GM18502 (cell line): ENCODE measurements at regions not wholly inside any gene's neighbourhood (a gene's known extent, or its start where the extent isn't known, plus 50 kb on each side); places are given as distances from the start of the nearest gene placed in this dataset.
"Not testable (repeated sequence)": the region's sequence is repeated elsewhere in the genome, so short reads cannot be mapped to it uniquely, and the experiment has no call there.

Source experiments
- ATAC-seq: cut with Tn5 transposase; IDR thresholded peaks from one replicate; pipeline ENCODE4 v1.9.1; 2021; ENCODE audit warnings: mild to moderate bottlenecking; ENCODE audit not compliant: unreplicated experiment, poor library complexity

DNA sequence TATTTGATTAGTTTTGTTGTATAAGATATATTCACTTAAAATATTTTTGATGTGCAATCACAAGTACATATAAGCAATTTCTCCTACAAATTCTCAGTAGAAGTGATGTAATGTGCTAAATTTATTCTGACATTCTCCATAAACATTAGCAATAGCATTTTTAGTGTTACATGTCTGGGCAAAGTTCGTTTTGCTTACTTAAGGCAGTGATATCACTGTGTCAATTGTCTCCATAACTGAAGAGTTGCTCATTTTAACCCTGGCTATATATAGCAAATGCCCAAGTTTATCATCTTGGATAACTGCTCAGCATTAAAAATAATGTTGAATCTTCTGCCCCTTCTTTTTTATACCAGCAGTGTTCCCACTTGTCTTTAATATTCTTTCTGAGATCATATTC lies 340.0 kb upstream of the NDST4 start:
- no peak for ATAC-seq

DNA sequence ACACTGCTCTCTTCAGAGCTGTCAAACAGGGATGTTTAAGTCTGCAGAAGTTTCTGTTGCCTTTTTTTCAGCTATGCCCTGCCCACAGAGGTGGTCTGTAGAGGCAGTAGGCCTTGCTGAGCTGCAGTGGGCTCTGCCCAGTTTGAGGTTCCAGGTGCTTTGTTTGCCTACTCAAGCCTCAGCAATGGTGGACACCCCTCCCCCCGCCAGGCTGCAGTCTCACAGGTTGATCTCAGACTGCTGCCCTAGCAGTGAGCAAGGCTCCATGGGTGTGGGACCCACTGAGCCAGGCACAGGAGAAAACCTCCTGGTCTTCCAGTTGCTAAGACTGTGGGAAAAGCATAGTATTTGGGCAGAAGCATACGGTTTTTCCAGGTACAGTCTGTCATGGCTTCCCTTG lies 338.8 kb upstream of the NDST4 start:
- ATAC-seq, result not testable (repeated sequence)

DNA sequence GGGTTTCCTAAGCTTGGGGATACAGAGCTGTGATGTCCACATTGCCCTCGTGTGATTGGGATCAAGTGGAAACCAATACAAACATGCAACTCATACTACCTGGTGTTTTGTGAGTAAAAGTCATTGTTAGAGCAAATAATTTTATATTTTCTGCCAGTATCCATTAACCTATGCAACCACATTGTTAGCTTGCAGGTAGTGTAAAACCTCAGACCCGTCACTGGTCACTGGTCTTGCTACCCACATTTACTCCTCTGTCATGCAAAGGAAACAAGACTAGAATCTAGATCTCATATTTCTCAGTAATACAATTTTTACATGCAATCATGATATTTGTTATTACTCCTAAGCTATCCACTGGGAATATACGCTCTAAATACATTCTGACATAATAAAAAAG lies 324.3 kb upstream of the NDST4 start:
- ATAC-seq, result no peak

DNA sequence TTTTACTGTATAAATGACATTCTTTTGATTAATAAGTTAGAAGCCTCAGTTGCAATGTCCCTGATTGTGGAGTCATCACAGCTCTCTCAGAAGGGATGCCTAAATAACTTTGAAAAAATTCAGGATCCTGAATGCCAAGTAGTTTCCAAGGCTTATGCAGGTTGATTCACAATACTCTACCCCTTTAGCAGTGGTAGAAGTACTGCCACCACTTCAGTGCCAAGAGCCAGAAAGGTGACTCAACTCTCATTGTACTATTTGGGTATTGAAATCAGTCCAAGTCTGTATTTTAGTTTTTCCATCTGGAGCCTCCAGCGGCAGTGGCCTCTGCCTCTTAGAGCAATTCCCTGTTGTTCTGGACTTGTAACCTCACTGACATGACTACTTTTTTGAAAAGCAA lies 320.1 kb upstream of the NDST4 start:
- no peak for ATAC-seq

DNA sequence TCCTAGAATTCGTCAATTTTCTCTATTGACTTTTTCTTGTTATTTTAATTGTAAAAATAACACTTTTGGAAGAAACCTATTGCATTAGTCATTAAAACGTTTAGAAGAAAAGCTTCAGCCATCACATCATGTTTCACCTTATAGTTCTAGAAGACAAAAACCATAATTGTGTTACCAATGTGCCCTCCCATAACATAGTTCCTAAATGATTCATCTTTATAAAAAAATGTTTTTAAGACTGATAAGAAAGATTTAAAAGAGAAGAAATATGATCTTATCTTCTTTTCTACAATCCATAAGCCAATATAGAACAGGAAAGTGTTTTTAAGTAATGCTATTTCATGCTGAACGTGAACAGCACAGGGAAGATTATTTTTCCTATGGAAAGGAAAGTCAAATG lies 316.6 kb upstream of the NDST4 start:
- ATAC-seq, result no peak

DNA sequence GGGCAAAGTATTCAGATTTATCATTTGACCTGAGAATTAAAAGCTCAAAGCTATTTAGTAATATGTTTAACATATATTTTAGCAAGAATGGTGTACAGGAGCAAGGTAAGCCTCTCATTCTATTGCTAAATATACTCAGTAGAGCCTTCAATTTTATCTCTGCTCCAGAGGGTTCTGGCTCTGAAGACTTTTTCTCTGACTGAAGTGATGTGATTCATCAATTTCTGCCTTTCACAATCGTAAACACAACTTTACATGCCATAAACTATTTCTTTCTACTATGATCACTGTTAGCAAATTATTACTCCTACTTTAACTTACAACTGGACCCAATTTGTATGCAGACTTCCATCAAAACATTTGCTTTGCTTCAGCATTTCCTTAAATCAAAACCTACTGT lies 315.0 kb upstream of the NDST4 start:
- ATAC-seq, result no peak

DNA sequence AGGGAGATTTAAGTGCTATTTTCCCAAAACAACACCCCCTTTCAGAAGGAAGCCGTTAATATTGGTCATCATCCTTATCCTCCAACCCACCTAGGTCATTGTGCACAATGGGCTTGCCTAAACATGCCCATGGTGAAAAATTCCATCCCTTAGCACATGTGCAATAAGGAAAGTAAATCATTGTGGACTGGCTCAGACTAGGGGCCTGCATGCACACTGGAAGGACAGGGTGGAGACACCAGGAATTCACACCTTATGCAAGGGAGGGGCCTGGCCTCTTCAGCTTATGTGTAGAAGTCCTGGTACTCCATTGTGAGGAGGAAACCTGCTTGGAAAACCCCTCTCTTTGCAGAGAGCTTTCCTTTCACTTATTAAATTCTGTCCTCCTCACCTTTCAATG lies 311.4 kb upstream of the NDST4 start:
- ATAC-seq, result no peak

DNA sequence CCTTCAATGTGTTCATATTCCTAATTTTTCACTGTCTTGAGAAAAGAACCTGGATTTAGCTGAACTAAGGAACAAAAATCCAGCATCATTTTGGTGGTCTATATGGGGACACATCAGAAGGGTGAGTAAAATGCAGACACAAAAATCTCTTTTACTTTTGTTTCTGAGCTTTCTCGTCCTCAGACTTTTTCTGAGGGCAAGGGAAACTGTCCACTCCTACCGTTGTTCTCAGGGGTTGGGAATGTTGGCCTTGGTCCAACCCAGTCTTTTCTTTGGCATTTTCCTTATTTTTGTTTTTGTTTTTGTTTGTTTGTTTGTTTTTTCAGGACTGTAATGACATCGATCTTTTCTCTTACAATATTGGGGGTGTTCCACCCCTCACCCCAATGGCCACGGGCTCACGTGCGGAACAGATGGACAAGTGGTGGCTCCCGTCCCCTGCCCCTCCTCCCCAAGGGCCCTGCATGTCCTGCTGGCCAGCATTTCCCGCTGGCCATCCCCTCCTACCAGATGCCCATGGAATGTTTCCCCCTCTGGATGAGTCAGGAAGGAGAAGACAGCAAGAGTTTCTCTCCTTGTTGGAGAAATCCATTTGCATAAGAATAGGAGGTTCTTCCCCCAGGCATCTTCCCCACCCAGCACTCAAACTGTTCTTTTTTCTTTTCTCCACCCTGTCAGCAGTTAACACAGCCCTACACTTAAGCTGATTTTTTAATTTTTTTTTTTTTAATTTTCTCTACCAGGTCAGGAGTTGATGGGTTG lies 305.4 kb upstream of the NDST4 start:
- ATAC-seq, result no peak

DNA sequence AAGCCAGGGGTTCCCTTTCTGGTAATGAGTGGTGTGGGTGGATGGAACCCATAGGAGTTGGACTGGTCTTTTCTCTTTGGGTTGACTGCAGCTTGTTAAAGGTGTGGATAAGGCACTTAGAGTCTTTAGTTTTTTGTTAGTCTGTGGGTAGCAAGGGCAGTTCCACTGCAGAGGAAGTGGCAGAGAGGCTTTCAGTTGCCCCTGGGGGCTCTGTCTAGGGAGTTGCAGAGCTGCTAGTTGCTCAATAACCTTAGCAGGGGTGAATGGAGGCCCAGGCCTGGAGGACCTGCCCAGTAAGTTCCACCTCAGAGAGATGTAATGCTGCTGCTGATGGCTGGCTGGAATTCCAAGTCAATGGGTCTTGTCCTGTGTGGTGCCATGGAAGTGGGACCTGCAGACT lies 282.6 kb upstream of the NDST4 start:
- ATAC-seq, result no peak

DNA sequence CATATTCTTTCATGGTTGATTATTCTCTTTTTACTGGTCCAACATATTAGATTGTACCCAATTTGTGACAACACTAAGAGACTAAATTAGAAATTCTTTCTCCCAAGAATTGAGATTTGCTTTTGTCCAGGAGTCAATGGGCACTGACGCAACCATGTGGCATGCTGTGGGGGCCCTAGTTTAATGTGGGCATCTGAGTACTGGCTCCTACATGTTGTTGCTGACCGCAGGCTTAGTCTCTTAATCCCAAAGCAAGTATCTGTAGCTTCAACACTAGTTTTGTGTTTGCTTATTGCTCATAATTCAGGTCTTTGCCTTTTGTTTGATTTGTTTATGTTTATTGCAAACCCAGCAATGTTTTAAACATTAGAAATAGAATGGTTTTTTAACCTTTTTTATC lies 263.4 kb upstream of the NDST4 start:
- ATAC-seq, result no peak

DNA sequence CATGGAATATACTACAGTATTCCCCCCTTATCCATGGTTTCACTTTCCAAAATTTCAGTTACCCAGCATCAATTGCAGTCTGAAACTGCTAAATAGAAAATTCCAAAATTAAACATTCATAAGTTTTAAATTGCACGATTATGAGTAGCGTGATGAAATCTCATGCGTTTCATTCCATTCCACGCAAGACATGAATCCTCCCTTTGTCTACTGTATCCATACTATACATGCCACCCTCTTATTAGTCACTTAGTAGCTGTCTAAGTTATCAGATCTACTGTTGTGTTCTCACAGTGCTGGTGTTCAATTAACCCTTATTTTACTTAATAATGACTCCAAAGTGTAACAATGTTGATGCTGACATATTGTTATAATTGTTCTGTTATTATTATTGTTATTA lies 261.2 kb upstream of the NDST4 start:
- ATAC-seq, result no peak

DNA sequence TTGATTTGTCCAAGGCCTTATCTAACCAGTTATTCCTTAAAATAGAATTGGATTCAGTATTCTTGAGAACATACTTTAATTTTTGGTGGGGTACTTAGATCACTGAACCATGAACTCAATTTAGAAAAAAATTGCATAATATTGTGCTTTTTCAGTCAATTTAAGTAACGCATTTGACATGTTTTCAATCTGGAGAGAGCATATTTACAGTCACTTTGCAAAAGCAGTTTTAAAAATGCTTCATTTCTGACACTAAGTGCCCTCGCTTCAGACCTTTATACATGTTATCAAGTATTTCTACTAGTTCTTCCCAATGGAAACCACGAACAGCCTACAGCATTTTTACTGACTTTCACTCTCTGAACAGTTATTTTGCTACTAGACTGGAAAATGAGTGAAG lies 257.1 kb upstream of the NDST4 start:
- no peak for ATAC-seq

DNA sequence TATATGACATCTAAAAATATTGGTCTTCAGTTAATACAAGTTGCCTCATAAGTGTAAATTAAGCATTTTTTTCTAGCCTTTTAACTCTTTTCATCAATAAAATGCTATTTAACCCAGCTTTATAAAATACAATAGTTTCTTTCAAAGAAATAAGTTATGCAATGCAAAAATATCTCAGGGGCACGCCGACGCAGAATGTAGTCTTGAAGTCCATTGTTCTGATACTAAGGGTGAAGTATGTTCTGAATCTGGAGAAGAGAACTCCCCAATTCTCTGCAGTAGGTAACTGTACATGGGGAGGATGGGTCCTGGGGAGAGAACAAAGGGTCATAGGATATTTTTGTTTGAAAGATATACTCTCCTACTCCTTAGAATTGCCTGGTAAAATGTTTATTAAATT lies 256.6 kb upstream of the NDST4 start:
- no peak for ATAC-seq

DNA sequence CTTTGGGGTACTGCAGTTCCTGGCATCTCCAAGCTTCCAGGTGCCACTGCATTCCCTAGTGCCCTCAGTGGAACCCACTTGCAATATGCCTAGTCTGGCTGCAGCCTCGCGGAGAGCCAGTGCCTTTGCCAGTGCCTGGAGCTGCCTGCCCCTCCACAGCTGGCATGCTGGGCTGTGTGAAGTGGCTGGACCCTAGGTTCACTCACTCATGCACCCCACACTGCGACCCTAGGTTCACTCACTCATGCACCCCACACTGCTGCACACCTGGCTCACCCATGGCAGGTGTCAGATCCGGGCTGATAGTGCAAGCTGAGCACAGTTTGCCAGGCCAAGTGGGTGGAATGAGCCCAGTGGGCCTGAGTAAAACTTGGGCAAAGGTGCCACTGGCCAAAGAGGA lies 253.0 kb upstream of the NDST4 start:
- no peak for ATAC-seq

DNA sequence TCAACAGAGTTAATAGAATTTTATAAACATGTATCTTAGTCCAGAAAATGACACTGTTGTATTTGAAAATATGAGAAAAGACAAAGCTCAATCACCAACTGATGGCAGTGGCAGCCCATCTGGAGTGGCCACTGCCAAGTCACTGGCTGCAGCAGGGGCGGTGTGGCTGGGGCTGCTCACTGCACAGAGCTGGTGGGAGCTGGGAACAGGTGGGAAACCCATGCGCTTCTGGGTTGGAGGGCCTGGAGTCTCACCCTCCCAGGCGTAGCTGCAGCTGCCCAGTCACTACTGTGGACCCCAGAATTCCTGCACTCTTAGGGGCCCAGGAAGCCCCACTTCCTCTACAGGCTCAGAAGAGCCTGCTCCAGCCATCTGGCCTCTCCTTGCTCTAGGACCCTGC lies 251.8 kb upstream of the NDST4 start:
- ATAC-seq, result no peak

DNA sequence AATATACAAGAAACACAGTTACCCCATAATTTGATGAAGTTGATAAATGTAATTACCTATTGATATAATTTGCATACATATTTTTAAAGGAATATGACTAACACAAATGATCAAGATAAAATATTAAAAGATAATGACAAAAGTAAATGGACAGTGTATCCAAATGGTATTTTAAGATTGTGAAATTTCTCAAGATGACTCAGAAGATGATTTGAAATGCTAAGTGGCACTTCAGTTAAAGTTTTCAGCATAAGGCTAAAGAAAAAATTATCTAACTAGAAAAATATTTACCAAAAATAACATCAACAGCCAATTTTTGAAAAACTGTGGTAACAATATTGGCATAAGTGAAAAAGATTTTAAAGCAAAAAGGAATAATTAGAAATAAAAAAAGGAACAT lies 248.4 kb upstream of the NDST4 start:
- ATAC-seq, result no peak

DNA sequence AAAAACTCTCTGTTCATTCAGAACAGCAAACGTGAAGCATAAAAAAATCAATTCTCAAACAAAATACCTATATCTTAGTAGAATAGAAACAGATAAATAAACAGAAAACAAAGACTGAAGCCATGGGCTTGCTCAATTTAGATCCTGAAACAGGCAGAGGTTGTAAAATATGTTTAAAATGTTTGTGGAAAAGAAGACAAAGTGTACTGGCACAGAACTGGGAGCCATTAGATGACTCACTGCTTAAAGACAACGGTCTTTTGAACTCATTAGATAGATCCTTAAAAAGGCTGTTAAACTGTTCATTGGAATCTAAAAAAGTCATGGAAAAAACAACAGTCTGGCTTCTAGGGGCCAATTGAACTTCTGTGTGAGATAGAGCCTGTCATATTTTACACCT lies 247.0 kb upstream of the NDST4 start:
- ATAC-seq, result no peak

DNA sequence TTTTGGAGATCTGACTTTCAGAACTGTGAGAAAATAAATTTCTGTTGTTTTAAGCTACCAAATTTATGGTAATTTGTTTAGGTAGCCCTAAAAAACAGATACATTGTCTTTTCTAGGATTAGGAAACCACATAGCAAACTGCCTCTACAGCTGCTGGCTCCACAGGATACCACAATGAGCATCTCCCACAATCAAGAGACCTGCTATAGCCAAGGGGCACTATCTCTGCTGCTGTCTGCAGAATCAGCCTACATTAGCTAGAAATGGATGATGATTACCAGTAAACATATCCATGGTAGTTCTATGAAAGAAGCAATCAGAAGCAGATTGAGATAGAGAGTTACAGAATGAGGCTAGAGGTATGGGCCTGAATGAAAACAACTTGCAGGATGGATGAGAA lies 244.4 kb upstream of the NDST4 start:
- ATAC-seq, result no peak

DNA sequence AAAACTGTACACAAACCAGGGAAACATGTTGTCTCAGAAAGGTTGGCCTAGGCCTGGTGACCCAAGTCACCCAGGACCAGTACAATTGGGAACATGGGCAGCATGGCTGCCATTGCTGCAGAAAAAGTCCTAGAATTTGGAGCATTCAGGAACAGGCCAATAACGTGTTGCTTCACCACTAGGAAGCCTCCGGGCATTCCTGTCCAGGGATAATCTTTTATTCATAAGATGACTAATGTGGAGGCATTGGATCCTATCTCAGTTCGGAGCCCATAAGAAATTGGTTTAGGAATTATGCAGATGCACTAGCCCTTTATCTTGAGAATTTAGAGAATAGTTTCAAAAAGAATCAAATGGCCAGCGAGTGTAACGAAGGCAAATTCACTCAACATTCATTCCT lies 242.8 kb upstream of the NDST4 start:
- ATAC-seq, result no peak

DNA sequence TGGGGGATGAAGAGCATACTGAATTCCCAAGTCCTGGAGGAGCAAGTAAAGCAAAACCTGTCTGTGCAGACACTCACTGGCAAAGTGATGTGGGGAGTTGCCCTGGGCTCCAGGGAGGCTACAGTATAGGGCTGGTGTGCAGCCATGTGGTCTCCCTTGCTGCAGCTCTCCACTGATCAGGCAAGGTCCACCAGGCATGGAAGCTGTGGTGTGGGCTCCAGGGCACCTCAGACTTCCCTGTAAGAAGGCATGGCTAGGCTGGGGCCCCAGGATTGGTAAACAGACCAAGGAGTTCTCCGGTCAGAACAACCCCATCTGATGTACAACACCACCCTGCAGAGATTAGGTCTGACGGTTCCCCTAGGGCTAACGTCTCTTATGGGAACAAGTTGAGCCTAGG lies 241.9 kb upstream of the NDST4 start:
- no peak for ATAC-seq

DNA sequence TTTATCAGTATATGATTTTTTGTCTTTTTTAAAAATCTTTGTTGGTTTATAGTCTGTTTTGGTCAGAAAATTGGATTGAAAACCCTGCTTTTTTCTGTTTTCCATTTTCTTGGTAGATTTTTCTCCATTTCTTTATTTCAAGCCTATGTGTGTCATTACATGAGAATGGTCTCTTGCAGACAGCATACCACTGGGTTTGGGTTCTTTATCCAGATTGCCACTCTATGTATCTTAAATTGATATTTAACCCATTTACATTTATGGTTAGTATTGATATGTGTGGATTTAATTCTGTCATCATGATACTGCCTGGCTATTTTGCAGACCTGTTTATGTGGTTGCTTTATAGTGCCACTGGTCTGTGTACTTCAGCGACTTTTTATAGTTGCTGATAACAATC lies 239.9 kb upstream of the NDST4 start:
- no peak for ATAC-seq

DNA sequence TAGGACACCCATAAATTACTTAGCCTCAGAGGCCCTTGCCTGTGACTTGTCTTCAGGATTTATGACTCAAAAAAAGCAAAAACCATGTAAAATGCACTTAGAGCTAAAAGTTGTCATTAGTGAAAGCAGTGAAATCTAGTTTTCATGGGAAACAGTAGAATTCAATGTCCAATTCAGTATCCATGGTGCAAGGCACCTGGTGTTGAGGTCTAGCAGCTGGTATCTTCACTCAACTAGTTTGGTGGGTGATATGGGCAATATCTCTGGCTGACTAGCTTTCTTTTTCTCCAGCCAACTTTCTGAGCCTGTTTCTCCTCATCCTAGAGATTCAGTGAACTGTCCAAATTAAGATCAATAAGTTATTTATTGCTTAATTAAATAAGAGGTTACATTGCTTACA lies 229.8 kb upstream of the NDST4 start:
- no peak for ATAC-seq
